ENCODE measurements at regions not wholly inside any gene's neighbourhood (a gene's known extent, or its start where the extent isn't known, plus 50 kb on each side); places are given as distances from the start of the nearest gene placed in this dataset.

- DNase-seq = no peak
Observed at GRCh38 chr2:16496426-16497388, 168.9 kb downstream of the CYRIA start.

DNA sequence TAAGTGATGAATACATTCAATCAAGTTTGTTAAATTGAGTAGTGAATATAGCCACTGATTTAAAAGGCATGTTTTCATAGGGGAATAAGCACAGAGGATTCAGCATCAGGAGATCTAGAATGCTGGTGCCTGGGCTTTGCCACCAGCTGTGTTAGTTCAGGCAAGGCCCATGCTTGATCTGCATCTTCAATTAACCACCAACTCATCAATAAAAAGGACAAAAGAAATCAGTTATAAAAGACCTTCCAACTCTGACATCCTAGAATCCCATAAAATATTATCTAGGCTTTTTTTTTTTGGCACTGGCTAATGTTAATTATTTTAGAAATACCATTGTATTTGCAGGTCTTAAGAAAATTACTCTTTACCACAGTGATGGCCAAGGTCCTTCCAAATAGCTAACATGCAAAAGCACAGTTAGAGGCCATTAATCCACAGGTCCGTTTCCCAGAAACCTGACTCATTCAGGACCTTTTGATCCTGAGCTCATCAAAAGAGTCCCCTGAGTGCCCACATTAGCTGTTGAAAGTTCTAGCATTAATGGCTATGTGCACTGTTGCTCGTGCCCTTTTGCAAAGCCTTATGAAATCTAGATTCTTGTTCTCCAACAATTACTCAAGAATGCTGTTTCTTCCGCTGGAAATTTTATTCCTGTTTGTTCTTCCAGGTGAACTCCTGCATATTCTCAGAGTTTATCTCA is 170.0 kb downstream of the CYRIA start:
- no peak for DNase-seq

DNA sequence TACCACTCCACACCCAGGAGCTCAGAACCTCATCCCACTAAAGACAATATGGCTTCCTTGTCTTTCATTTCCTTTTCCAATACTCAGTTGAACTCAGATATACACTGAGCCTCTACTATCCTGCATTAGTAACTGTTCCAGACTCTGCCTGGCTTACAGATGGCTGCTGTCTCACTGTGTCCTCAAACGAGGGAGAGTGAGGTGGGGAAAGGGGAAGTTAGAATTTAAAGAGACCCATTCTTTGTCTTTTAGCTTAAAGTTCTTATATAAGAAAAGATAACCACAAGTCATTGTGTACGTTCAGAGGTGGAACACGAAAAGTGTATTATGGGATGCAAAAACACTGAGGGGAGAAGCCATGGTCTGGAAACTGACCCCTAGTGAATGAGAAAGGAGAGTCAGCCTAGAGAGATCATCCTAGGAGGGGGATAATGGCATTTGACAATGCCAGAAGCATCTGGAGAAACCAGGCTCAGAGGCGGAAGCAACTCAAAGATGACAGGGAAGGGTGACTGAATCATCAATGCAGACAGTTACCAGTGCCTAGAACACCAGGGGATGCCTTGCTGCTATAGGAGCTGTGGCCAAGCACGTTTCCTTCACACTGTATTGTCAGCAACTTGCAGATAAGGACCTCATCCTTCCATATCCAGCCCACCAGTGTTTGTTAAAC is 170.7 kb downstream of the CYRIA start:
- DNase-seq = no peak

DNA sequence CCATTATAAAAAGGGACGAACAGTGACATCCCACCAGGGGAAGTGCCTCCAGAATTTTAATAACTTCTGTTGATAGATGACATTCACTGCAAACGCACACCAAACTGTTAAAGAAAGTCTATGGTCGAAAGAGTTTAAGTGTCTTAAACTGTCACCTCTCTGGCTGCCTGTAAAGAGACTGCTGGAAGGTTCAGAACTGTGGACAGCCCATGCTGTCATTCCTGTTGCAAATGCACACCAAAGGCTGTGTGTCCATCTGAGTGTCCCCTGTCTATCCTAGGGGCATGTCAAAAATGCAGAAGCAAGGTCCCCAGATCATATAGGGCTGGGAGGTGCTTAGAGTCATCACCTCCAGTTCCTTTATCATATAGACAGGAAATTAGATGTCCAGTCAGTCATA is 171.8 kb downstream of the CYRIA start:
- DNase-seq = no peak

DNA sequence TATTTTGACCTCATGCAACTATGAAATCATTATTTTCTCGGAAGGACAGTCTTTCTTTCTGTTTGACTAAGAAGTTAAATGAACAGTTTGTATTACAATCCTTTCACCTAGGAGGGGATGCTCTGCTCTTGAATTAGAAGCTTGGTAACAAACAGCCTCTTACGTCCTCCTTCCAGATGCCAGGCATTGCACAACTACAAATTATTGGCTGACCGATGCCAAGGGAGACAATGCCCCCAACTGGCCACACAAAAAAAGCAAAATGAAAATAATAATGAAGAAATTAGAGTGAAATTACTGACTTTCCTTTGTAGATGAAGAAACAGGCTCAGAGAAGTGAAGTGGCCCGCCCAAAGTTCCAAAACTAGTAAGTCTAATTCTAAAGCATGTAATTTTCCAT is 177.9 kb downstream of the CYRIA start:
- DNase-seq = no peak

DNA sequence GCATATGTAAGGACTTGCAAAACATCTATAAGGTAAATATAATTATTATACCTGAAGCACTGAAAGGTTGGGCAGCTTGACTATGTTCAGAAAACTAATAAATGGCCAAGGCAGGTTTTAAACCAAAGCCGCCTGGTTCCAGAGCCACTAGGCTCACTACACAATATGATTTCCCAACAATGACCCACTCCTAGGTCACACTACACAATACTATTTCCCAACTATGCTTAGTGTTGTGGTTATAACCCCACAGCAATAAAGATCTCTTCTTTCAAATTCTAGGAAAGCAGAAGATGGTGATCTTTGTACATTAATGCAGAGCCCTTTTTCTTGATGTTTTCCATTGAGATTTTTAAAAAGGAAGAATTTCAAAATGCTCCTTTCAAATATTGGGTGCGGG is 180.4 kb downstream of the CYRIA start:
- DNase-seq = no peak

GRCh38 chr2:16482460-16482859 is 183.2 kb downstream of the CYRIA start:
- no peak for DNase-seq

DNA sequence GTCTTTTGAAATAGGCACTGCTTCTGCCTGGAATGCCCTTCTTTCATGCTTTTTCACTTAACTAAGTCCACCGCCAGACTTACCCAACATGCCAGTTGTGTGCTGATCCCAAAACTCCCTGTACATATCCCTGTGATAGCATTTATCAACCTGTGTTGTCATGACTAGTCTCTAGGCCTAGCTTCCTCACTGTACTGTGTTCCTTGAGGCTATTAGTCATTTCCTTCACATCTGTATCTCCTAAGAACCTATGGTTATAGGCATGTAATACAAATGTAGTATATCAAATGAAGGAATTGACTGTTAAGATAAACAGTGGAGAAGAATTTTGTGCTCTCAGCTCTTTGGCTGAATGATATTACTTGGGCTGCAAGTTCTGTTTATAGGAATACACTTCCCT is 184.3 kb downstream of the CYRIA start:
- DNase-seq = no peak

DNA sequence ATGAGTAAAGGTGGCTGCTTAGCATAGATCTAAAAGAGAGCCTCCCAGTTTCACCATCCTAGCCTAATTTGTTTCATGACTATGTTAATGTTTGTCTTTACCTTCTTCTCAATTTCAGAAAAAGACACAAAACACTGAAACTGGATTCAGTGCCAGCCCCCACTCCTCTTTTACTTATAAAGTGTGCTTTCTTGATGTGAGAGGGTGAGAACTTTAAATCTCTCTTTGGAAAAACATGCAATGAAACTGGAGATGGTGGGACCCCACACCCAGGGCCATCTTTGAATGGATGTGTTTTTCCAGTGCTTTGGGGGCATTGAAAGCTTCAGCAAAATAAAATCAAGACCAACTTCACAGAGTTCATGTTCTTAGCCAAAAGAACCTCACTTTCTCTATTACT is 185.9 kb downstream of the CYRIA start:
- DNase-seq = no peak

- DNase-seq = no peak
Observed at GRCh38 chr2:16478434-16479210, 187.0 kb downstream of the CYRIA start.

DNA sequence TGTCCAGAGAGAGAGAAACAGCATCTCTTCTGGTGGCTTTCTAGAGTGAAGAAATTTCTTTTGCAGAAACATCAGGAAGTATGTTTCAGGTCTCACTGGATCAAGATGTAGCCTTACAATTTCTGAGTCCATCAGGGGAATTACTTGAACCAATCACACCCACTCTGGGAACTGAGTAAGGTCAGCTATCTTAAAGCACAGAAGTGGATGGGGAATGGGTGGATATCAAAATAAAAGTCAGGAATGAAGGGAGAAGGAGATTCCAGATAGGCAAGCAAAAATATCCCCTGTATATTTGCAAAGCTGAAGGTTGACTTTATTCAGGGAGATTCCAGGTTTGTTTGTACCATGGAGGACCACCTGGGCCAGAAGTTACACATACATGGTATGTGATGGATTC is 188.0 kb downstream of the CYRIA start:
- DNase-seq = no peak

- no peak for DNase-seq
Observed at GRCh38 chr2:16476866-16477265, 188.8 kb downstream of the CYRIA start.

GRCh38 chr2:16475986-16476567 is 189.6 kb downstream of the CYRIA start:
- no peak for DNase-seq

- no peak for DNase-seq
Observed at GRCh38 chr2:16475586-16475985, 190.0 kb downstream of the CYRIA start.

DNA sequence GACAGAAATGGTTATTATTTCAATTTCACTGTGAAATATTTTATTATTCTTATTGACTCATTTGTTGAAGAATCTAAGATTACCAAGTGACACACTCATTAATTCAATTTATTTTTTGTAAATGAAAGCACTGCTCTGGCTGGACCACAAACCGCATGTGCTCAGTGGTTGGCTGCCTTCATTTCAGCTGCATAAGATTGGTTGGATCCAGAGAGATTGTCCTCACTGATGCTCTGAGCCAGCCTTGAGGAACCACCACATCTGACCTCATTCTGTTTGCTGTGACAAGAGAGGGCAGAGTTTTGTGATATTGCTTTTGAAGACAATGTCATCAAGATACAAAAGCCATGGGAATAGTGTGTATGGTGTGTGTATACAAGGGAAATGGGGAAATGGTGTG is 192.1 kb downstream of the CYRIA start:
- no peak for DNase-seq

DNA sequence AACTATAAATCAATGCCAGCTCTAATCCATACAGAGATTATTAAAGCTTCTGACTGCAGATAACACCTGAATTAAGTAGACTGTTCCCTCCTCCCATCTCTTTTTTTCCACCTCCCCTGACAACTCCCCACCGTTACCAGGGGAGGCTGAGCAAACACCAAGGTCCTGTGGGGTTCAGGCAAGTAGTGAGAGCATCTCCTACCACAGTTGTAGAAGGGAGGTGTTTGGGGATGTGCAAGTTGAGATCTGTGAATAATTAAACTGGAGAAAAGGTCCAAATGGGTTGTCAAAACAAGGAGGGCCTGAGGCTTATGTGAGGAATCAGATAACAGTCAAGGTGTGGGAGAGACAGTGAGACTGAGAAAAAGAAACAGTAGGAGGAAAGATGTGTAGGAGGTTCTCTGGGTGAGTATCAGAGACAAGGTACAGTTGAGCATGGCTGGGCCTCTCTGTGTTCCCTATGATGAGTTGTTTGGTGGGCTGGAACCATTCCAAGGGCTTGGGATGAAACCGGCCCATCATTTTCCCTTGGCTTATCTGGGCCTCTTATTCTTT is 194.6 kb downstream of the CYRIA start:
- no peak for DNase-seq

- DNase-seq = no peak
Observed at GRCh38 chr2:16466821-16467151, 198.8 kb downstream of the CYRIA start.

GRCh38 chr2:16466133-16466820 is 199.4 kb downstream of the CYRIA start:
- DNase-seq = peak; percentile 35

DNA sequence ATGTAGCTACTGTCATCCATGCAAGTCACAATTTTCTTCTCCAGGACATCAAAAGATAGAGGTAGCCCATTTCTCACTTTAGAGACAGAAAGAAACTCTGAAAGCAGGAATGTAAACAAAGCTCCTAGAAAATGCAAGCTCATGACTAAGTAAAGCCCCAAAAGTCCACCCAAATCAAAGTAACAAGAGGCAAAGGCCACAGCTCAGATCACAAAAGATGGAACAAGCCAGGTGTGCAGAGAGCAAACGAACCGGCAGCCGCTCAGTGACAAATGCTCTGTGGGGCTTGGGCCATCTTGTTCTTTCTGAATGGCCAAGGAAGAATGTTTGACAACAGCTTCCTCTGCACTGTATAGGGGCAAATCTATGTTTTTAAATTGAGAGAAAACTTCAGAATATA is 201.0 kb downstream of the CYRIA start:
- DNase-seq = no peak

DNA sequence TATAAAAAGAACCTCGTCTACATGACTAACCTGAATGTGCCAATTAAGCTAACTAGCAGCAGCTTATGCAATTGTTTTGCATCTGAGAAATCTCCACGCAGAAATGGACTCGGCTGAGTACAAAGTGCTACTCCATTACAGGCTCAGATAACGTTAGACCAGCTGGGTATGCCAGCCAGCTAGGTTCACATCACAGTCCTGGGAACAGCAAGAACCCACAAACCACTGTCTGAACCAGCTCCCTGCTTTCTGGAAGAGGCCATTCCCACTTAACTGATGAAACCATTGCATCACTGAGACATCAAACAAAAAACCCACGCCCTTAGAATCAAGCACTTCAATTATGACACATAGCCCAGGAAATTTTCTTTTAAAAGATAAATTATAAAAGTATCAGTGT is 202.7 kb downstream of the CYRIA start:
- DNase-seq = no peak

- DNase-seq = no peak
Observed at GRCh38 chr2:16461672-16462071, 204.0 kb downstream of the CYRIA start.

DNA sequence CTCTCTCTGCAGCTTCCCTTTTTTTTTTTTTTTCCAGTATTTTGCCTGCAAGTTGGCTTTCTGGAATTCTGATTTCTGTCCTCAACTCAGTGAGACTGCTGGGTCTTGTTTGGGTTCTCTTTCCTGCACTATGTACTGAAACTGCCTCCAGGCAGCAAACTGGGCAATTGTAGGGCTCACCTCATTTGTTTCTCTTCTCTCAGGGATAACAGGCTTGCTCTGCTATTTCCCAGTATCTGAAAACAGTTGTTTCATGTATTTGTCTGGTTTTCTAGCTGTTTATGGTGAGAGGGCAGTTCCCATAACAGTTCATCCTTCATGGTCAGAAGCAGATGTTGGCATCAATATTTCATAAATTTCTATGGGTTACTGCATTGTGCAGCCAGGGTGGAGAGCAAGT is 206.0 kb downstream of the CYRIA start:
- no peak for DNase-seq
